Astrocyte (in vitro differentiated cells and primary cell): ENCODE measurements at regions not wholly inside any gene's neighbourhood (a gene's known extent, or its start where the extent isn't known, plus 50 kb on each side); places are given as distances from the start of the nearest gene placed in this dataset.
"Not testable (repeated sequence)": the region's sequence is repeated elsewhere in the genome, so short reads cannot be mapped to it uniquely, and the experiment has no call there.

ENCODE experiments used
- DNase-seq: peaks from one replicate; pipeline ENCODE4 v3.0.0-alpha.2; 2010; ENCODE audit warnings: low read depth
- FAIRE-seq: peaks from 2 replicates; lab custom pipeline; 2011; peaks lifted over from hg19 to GRCh38; lab: Jason Lieb, UNC
- H2AFZ ChIP-seq: 2 replicates; pipeline ENCODE4 v1.6.0; 2012; ENCODE audit warnings: low read depth, low read length, inconsistent platforms
- H3K27ac ChIP-seq: 2 replicates; pipeline ENCODE4 v1.5.1; 2011; ENCODE audit warnings: low read depth, low read length, inconsistent platforms
- H3K27me3 ChIP-seq: 2 replicates; pipeline ENCODE4 v1.6.0; 2011; ENCODE audit warnings: low read length, inconsistent platforms; ENCODE audit not compliant: insufficient read depth
- H3K36me3 ChIP-seq: 2 replicates; pipeline ENCODE4 v1.5.1; 2011; ENCODE audit warnings: low read length, inconsistent platforms; ENCODE audit not compliant: insufficient read depth
- H3K4me1 ChIP-seq: 2 replicates; pipeline ENCODE4 v1.5.1; 2011; ENCODE audit warnings: low read length, inconsistent platforms; ENCODE audit not compliant: insufficient read depth
- H3K4me2 ChIP-seq: 2 replicates; pipeline ENCODE4 v1.6.0; 2012; ENCODE audit warnings: low read length, inconsistent platforms
- H3K4me3 ChIP-seq: 2 replicates; pipeline ENCODE4 v1.5.1; 2011; ENCODE audit warnings: low read depth, mild to moderate bottlenecking, low read length, inconsistent platforms; ENCODE audit not compliant: insufficient read depth
- H3K79me2 ChIP-seq: 2 replicates; pipeline ENCODE4 v1.6.0; 2012; ENCODE audit warnings: mild to moderate bottlenecking, low read length, inconsistent platforms; ENCODE audit not compliant: insufficient read depth
- H3K9ac ChIP-seq: 2 replicates; pipeline ENCODE4 v1.6.0; 2012; ENCODE audit warnings: mild to moderate bottlenecking, low read length, inconsistent platforms
- H3K9me3 ChIP-seq: 2 replicates; pipeline ENCODE4 v1.5.1; 2012; ENCODE audit warnings: low read depth, mild to moderate bottlenecking, low read length, inconsistent platforms; ENCODE audit not compliant: insufficient read depth
- H4K20me1 ChIP-seq: 2 replicates; pipeline ENCODE4 v1.6.0; 2012; ENCODE audit warnings: low read length, inconsistent platforms; ENCODE audit not compliant: insufficient read depth
- H3K27ac Mint-ChIP-seq: one replicate; pipeline ENCODE4 v1.8.0; 2021; ENCODE audit warnings: mild to moderate bottlenecking, mixed read lengths; ENCODE audit not compliant: unreplicated experiment
- H3K27me3 Mint-ChIP-seq: one replicate; pipeline ENCODE4 v1.8.0; 2021; ENCODE audit warnings: low read depth, mixed read lengths; ENCODE audit not compliant: unreplicated experiment
- H3K36me3 Mint-ChIP-seq: one replicate; pipeline ENCODE4 v1.8.0; 2021; ENCODE audit warnings: low read depth, mixed read lengths; ENCODE audit not compliant: unreplicated experiment
- H3K4me1 Mint-ChIP-seq: one replicate; pipeline ENCODE4 v1.8.0; 2021; ENCODE audit warnings: low read depth, mixed read lengths; ENCODE audit not compliant: unreplicated experiment
- H3K4me3 Mint-ChIP-seq: one replicate; pipeline ENCODE4 v1.8.0; 2021; ENCODE audit warnings: mild to moderate bottlenecking, moderate library complexity, mixed read lengths; ENCODE audit not compliant: unreplicated experiment
- H3K9me3 Mint-ChIP-seq: one replicate; pipeline ENCODE4 v1.8.0; 2021; ENCODE audit warnings: mild to moderate bottlenecking, mixed read lengths; ENCODE audit not compliant: unreplicated experiment
- EZH2 ChIP-seq: IDR thresholded peaks from 2 replicates; pipeline ENCODE4 v1.6.1; 2012; ENCODE audit warnings: mild to moderate bottlenecking, low read length, inconsistent platforms; ENCODE audit not compliant: insufficient read depth
- TF ChIP-seq, protein P1 (sequence below): IDR thresholded peaks from 2 replicates; pipeline ENCODE4 v1.5.1; 2011; ENCODE audit warnings: low read depth, mild to moderate bottlenecking, inconsistent platforms, low read length, moderate library complexity; ENCODE audit not compliant: insufficient read depth

GRCh38 chr3:69658514-69659140 is 80.6 kb upstream of the MITF start:
- no peak overlapping the region for H3K4me2 ChIP-seq
- no peaks in the 10 kb centered on the region for H3K4me1 ChIP-seq
- no peaks in the 10 kb centered on the region for H3K79me2 ChIP-seq
- Mint-ChIP-seq H3K9me3 (peaks cover 6% of the 10 kb centered on the region), H3K36me3 (no peaks in the 10 kb centered on the region), H3K4me3 (no peak overlapping the region), H3K27ac (no peak overlapping the region), H3K27me3 (no peaks in the 10 kb centered on the region), H3K4me1 (peaks cover 2% of the 10 kb centered on the region)
- no peaks in the 10 kb centered on the region for H3K36me3 ChIP-seq
- no peak overlapping the region for H3K27ac ChIP-seq
- H2AFZ ChIP-seq, result no peak overlapping the region
- peaks cover 3% of the 10 kb centered on the region for H3K27me3 ChIP-seq
- no peak overlapping the region for H3K4me3 ChIP-seq
- TF ChIP-seq EZH2, result no peak
- TF ChIP-seq, protein P1, sequence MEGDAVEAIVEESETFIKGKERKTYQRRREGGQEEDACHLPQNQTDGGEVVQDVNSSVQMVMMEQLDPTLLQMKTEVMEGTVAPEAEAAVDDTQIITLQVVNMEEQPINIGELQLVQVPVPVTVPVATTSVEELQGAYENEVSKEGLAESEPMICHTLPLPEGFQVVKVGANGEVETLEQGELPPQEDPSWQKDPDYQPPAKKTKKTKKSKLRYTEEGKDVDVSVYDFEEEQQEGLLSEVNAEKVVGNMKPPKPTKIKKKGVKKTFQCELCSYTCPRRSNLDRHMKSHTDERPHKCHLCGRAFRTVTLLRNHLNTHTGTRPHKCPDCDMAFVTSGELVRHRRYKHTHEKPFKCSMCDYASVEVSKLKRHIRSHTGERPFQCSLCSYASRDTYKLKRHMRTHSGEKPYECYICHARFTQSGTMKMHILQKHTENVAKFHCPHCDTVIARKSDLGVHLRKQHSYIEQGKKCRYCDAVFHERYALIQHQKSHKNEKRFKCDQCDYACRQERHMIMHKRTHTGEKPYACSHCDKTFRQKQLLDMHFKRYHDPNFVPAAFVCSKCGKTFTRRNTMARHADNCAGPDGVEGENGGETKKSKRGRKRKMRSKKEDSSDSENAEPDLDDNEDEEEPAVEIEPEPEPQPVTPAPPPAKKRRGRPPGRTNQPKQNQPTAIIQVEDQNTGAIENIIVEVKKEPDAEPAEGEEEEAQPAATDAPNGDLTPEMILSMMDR, result no peak
- no peaks in the 10 kb centered on the region for H4K20me1 ChIP-seq
- FAIRE-seq (no peak), DNase-seq (no peak)
- no peak overlapping the region for H3K9ac ChIP-seq
- H3K9me3 ChIP-seq, result no peaks in the 10 kb centered on the region

- not testable (repeated sequence) for H3K4me3 Mint-ChIP-seq, H3K4me2 ChIP-seq, H3K4me1 Mint-ChIP-seq, H3K9me3 ChIP-seq, H4K20me1 ChIP-seq, H3K9ac ChIP-seq, H3K27ac ChIP-seq, H3K4me1 ChIP-seq, H3K4me3 ChIP-seq, DNase-seq, H3K27me3 ChIP-seq, H2AFZ ChIP-seq, H3K79me2 ChIP-seq, FAIRE-seq, H3K9me3 Mint-ChIP-seq, H3K27ac Mint-ChIP-seq, H3K27me3 Mint-ChIP-seq, H3K36me3 Mint-ChIP-seq, H3K36me3 ChIP-seq
Measured at GRCh38 chr3:69657030-69657429, 82.2 kb upstream of the MITF start.

- DNase-seq, result no peak
- TF ChIP-seq, protein P1, result no peak
- TF ChIP-seq EZH2, result no peak
- H3K27ac ChIP-seq, result no peak overlapping the region
Measured at GRCh38 chr3:69651765-69652164, 87.5 kb upstream of the MITF start.

More at GRCh38 chr3:69651765-69652164, 87.5 kb upstream of the MITF start:
- H3K27me3 Mint-ChIP-seq, result no peaks in the 10 kb centered on the region
- no peaks in the 10 kb centered on the region for H3K36me3 Mint-ChIP-seq
- H2AFZ ChIP-seq, result no peak overlapping the region
- no peak overlapping the region for H3K4me2 ChIP-seq
- no peak overlapping the region for H3K4me3 ChIP-seq
- no peaks in the 10 kb centered on the region for H3K36me3 ChIP-seq
- H3K79me2 ChIP-seq, result no peaks in the 10 kb centered on the region
- no peak overlapping the region for H3K4me3 Mint-ChIP-seq
- H3K9ac ChIP-seq, result no peak overlapping the region
- H3K4me1 Mint-ChIP-seq, result peaks cover 15% of the 10 kb centered on the region
- no peaks in the 10 kb centered on the region for H3K27me3 ChIP-seq
- H4K20me1 ChIP-seq, result no peaks in the 10 kb centered on the region
- no peaks in the 10 kb centered on the region for H3K9me3 ChIP-seq
- H3K27ac Mint-ChIP-seq, result no peak overlapping the region
- H3K9me3 Mint-ChIP-seq, result no peaks in the 10 kb centered on the region
- H3K4me1 ChIP-seq, result peaks cover 12% of the 10 kb centered on the region
- FAIRE-seq, result no peak
